ENCODE measurements at regions not wholly inside any gene's neighbourhood (a gene's known extent, or its start where the extent isn't known, plus 50 kb on each side); places are given as distances from the start of the nearest gene placed in this dataset.
A peak's percentile ranks its signal among the peaks of the same experiment; 100 is the strongest.

DNA sequence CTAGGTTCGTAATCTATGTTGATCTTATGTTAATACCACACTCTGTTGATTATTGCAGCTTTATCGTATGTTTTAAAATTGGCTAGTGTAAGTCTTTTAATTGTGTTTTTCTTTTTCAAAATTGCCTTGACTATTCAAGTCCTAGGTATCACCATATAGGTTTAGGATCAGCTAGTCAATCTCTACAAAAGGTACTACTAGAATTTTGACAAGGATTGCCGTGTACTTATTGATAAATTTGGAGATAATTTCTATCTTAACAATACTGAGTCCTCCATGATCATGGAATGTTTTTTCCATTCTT lies 117.9 kb upstream of the PRSS3 start:
- Histone ChIP-seq H3K27ac (no peak overlapping the region), H3K4me3 (peak overlapping the region; percentile 37 to 51 (median 42)), H3K27me3 (peaks cover 6 to 8% of the 10 kb centered on the region in 2 donors), H3K36me3 (no peaks in the 10 kb centered on the region), H3K9me3 (no peaks in the 10 kb centered on the region), H3K4me1 (no peaks in the 10 kb centered on the region)
- TF ChIP-seq, protein P1, sequence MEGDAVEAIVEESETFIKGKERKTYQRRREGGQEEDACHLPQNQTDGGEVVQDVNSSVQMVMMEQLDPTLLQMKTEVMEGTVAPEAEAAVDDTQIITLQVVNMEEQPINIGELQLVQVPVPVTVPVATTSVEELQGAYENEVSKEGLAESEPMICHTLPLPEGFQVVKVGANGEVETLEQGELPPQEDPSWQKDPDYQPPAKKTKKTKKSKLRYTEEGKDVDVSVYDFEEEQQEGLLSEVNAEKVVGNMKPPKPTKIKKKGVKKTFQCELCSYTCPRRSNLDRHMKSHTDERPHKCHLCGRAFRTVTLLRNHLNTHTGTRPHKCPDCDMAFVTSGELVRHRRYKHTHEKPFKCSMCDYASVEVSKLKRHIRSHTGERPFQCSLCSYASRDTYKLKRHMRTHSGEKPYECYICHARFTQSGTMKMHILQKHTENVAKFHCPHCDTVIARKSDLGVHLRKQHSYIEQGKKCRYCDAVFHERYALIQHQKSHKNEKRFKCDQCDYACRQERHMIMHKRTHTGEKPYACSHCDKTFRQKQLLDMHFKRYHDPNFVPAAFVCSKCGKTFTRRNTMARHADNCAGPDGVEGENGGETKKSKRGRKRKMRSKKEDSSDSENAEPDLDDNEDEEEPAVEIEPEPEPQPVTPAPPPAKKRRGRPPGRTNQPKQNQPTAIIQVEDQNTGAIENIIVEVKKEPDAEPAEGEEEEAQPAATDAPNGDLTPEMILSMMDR (IDR thresholded peaks at IDR 0.05) = no peak
- TF ChIP-seq POLR2A (IDR thresholded peaks at IDR 0.05) = no peak
- ATAC-seq (no peak), DNase-seq (no peak)
- intact Hi-C loops (cut with DNase I) = no loop called here
- WGBS (ENCODE audit: insufficient coverage, low coverage, low lambda C conversion rate, missing lambda C conversion rate) = 56% methylated on average over 3 of the region's 3 CpGs

DNA sequence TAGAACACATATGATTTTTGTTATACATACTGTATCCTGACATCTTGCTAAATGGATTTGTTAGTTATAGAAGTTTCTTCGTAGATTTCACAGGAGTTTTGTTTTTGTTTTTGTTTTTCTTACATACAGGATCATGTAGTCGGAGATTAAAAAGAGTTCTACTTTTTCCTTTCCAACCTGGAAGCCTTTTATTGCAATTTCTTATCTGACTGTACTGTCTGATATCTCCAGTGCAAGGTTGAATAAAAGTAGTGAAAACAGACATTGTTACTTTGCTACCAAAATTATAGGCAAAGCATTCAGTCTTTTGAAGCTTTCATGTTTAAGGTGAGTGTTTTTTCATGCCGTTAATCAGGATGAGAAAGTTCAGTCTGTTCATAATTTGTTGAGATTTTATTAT lies 117.4 kb upstream of the PRSS3 start:
- H3K9me3 ChIP-seq = no peaks in the 10 kb centered on the region
- no peak for TF ChIP-seq POLR2A (IDR thresholded peaks at IDR 0.05)
- TF ChIP-seq, protein P1 (IDR thresholded peaks at IDR 0.05) = no peak
- H3K27me3 ChIP-seq = peaks cover 6 to 8% of the 10 kb centered on the region in 2 donors
- H3K27ac ChIP-seq = no peak overlapping the region
- H3K4me3 ChIP-seq = no peak overlapping the region
- H3K36me3 ChIP-seq = no peaks in the 10 kb centered on the region
- 88% methylated on average over 3 of the region's 3 CpGs for WGBS (ENCODE audit: insufficient coverage, low coverage, low lambda C conversion rate, missing lambda C conversion rate)
- ATAC-seq (no peak), DNase-seq (no peak)
- intact Hi-C loops (cut with DNase I) = no loop called here
- H3K4me1 ChIP-seq = no peaks in the 10 kb centered on the region

DNA sequence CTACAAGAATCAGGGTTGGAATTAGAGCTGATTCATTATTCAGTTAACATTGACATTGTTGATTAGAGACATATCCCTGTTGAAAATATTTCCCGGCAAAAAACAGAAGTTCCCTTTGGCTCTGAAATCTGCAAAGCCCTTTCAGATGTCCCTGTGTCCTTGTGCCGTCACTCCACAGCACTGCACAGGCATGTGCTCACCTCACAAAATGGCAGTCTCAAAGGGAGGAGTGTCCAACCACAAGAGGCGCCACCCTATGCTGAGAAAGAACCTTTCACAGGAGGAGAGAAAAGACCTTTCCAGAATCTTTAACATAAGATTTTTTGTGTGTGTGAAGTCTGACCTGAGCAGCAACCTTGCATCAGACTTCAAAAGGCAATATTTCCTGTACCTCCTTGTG lies 112.8 kb upstream of the PRSS3 start:
- DNase-seq = no peak
- intact Hi-C loops (cut with DNase I) = no loop called here
- no peak for ATAC-seq
- Histone ChIP-seq H3K27me3 (peaks cover 0 to 3% of the 10 kb centered on the region in 2 donors), H3K9me3 (no peaks in the 10 kb centered on the region), H3K27ac (no peak overlapping the region), H3K4me3 (no peak overlapping the region), H3K4me1 (no peaks in the 10 kb centered on the region), H3K36me3 (no peaks in the 10 kb centered on the region)
- WGBS (ENCODE audit: insufficient coverage, low coverage, low lambda C conversion rate, missing lambda C conversion rate) = 81% methylated on average over 3 of the region's 3 CpGs
- no peak for TF ChIP-seq POLR2A (IDR thresholded peaks at IDR 0.05)
- TF ChIP-seq, protein P1 (IDR thresholded peaks at IDR 0.05) = no peak

DNA sequence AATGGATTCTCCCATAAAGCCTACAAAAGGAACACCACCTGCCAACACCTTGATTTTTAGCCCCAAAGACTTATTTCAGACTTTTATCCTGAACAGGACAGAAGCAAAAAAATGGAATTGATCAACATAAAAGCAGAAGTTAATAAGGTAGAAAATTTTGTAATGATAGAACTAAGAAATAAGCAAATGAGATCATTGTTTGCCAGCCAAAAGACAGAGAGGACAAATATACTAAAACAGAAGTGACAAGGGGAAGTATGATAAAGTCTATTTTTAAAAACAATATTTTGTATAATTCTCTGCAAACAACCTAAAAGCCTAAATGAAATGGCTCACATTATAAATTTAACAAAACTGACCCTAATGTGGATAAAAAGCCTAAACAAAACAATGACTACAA lies 110.5 kb upstream of the PRSS3 start:
- ATAC-seq (no peak), DNase-seq (no peak)
- H3K36me3 ChIP-seq = no peaks in the 10 kb centered on the region
- TF ChIP-seq POLR2A (IDR thresholded peaks at IDR 0.05) = no peak
- TF ChIP-seq, protein P1 (IDR thresholded peaks at IDR 0.05) = no peak
- H3K4me1 ChIP-seq = no peaks in the 10 kb centered on the region
- no peak overlapping the region for H3K27ac ChIP-seq
- intact Hi-C loops (cut with DNase I) = no loop called here
- H3K27me3 ChIP-seq = no peaks in the 10 kb centered on the region
- H3K9me3 ChIP-seq = no peaks in the 10 kb centered on the region
- H3K4me3 ChIP-seq = no peak overlapping the region

DNA sequence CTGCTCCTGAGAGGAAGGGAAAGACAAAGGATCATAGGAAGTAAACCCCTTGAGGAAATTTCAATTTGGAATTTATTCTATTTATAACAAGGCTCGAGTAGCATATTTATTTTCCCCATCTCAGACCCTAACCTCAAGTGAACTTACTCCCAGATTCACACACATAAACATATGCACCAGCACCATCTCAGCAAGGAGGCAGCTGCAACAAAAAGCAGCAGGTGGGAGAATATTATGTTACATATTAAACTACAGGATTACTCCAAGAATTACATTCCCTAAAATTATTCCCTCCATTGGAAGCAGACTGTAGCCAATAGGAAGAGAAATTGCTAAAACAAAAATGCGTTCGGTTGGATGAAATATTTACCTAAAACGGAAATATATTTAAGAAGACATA lies 108.4 kb upstream of the PRSS3 start:
- no peaks in the 10 kb centered on the region for H3K27me3 ChIP-seq
- no peak overlapping the region for H3K27ac ChIP-seq
- intact Hi-C loops (cut with DNase I) = no loop called here
- H3K4me1 ChIP-seq = no peaks in the 10 kb centered on the region
- ATAC-seq (no peak), DNase-seq (no peak)
- TF ChIP-seq, protein P1 (IDR thresholded peaks at IDR 0.05) = no peak
- no peak for TF ChIP-seq POLR2A (IDR thresholded peaks at IDR 0.05)
- no peak overlapping the region for H3K4me3 ChIP-seq
- 59% methylated on average over 4 of the region's 4 CpGs for WGBS (ENCODE audit: insufficient coverage, low coverage, low lambda C conversion rate, missing lambda C conversion rate)
- no peaks in the 10 kb centered on the region for H3K36me3 ChIP-seq
- no peaks in the 10 kb centered on the region for H3K9me3 ChIP-seq

All from right lobe of liver (tissue), 6 donors.